OCI-LY3 (cell line): ENCODE measurements at regions not wholly inside any gene's neighbourhood (a gene's known extent, or its start where the extent isn't known, plus 50 kb on each side); places are given as distances from the start of the nearest gene placed in this dataset.

Experiments
- EZH2phosphoT487 ChIP-seq: fragments of 200-600 bp; shearing (Covaris generic); IDR thresholded peaks from 2 replicates; pipeline ENCODE4 v1.6.1; 2018; ENCODE audit warnings: antibody characterized with exemption, mixed run types, low read depth
- TF ChIP-seq, protein P1 (sequence below): fragments of 200-600, 300-600 bp; sonication (generic); IDR thresholded peaks from 2 replicates; pipeline ENCODE4 v1.5.1; 2014; ENCODE audit warnings: antibody characterized with exemption, low read length, low read depth

DNA sequence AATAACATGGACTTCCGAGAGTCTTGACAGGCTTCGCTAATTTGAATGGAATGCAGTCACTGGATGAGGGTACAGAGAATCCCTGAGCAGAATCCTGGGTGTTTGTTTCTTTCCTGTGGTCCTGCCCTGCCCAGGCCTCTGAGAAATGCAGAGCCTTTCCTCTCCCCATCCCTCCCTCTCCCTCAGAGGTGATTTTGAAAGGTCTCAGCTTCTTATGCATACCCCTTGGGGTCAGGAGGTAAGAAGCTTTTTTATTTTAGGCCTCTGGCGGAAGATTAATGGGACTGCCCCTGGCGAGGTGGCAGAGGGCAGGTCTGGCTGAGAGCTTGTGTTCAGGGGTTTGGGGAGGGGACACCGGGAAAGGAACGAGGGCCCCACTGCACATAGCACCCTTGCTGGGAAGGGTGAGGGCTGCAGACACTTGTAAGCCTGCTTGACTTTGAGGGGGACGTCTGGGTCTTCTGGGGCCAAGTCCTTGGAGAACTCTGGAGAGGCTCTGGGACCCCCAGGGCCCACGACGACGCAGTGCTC lies 116.5 kb upstream of the SLC45A1 start:
- TF ChIP-seq, protein P1, sequence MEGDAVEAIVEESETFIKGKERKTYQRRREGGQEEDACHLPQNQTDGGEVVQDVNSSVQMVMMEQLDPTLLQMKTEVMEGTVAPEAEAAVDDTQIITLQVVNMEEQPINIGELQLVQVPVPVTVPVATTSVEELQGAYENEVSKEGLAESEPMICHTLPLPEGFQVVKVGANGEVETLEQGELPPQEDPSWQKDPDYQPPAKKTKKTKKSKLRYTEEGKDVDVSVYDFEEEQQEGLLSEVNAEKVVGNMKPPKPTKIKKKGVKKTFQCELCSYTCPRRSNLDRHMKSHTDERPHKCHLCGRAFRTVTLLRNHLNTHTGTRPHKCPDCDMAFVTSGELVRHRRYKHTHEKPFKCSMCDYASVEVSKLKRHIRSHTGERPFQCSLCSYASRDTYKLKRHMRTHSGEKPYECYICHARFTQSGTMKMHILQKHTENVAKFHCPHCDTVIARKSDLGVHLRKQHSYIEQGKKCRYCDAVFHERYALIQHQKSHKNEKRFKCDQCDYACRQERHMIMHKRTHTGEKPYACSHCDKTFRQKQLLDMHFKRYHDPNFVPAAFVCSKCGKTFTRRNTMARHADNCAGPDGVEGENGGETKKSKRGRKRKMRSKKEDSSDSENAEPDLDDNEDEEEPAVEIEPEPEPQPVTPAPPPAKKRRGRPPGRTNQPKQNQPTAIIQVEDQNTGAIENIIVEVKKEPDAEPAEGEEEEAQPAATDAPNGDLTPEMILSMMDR, result no peak
- TF ChIP-seq EZH2phosphoT487, result no peak
